GM18517 (cell line): ENCODE measurements at regions not wholly inside any gene's neighbourhood (a gene's known extent, or its start where the extent isn't known, plus 50 kb on each side); places are given as distances from the start of the nearest gene placed in this dataset.

Source experiments
- ATAC-seq: cut with Tn5 transposase; IDR thresholded peaks from one replicate; pipeline ENCODE4 v1.9.1; 2021; ENCODE audit warnings: mild to moderate bottlenecking, moderate library complexity; ENCODE audit not compliant: unreplicated experiment

DNA sequence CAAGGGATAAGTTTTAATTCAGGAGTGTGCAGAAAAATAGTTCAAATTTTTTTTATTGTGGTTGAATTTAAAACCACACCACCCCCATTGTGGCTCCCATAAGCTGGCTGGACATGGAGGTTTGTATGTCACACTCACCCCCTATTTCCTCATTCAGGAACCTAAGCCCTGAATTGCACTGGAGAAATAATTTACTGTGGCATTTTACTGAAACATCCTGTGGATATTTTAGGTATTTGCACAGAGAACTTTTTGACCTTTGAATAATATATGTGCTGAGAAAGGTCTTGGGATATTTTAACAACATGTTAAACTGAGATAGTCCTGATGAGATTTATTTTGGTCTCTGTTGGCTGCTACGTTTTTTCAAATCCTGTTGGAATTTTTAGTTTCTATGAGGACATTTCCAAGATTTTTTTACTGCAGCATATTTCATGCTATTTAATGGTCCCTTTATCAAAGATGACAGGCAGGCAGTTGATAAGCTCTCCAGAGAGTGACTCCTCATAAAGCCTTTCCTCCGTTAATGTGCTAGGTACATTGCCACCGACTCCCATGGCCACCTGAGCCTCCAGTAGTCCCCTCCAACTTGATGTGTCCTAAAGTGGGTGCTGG lies 51.2 kb upstream of the PALM2AKAP2 start:
- ATAC-seq, result no peak

DNA sequence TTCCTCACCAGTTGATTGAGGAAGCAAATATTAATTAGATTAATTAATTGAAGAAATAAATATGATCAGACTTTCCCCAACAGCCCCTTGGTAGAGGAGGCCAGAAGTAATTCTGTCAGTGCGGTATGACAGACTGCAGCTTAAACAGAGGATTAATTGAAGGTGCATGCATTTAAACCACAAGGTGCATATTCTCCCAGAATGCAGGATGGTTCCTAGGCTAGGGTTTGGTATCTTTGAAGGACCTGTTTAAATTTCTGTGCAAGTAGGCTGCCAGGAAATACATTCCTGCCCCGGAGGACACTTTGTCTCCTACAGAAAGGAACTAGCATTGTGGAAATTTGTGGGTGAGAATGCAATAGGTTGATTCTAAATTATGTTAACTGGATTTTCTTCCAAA lies 50.5 kb upstream of the PALM2AKAP2 start:
- no peak for ATAC-seq
